ENCODE measurements at regions not wholly inside any gene's neighbourhood (a gene's known extent, or its start where the extent isn't known, plus 50 kb on each side); places are given as distances from the start of the nearest gene placed in this dataset.

- in situ Hi-C loops (cut with MboI; ENCODE audit: low sequenced_read_pairs, unreplicated experiment): loop anchor here (10.0 kb wide), 1 partner anchor 896 kb away; no protein-coding TSS in a partner anchor
Measured at GRCh38 chr16:48050871-48051270, 104.9 kb downstream of the ABCC12 start.

GRCh38 chr16:48049847-48050246 lies 105.9 kb downstream of the ABCC12 start:
- in situ Hi-C loops (cut with MboI; ENCODE audit: low sequenced_read_pairs, unreplicated experiment): loop anchor here (10.0 kb wide), 1 partner anchor 895 kb away; no protein-coding TSS in a partner anchor
- TF ChIP-seq CTCF (IDR thresholded peaks at IDR 0.05; ENCODE audit: borderline replicate concordance, control extremely low read depth, extremely low read depth, insufficient read depth, missing control alignments): no peak
- no peak for DNase-seq (ENCODE audit: low spot score)

More at GRCh38 chr16:48050871-48051270, 104.9 kb downstream of the ABCC12 start:
- DNase-seq (ENCODE audit: low spot score): no peak
- TF ChIP-seq CTCF (IDR thresholded peaks at IDR 0.05; ENCODE audit: borderline replicate concordance, control extremely low read depth, extremely low read depth, insufficient read depth, missing control alignments): no peak

- in situ Hi-C loops (cut with MboI; ENCODE audit: low sequenced_read_pairs, unreplicated experiment): no loop called here
- no peak for TF ChIP-seq CTCF (IDR thresholded peaks at IDR 0.05; ENCODE audit: borderline replicate concordance, control extremely low read depth, extremely low read depth, insufficient read depth, missing control alignments)
- no peak for DNase-seq (ENCODE audit: low spot score)
Measured at GRCh38 chr16:48047720-48048119, 108.1 kb downstream of the ABCC12 start.

- in situ Hi-C loops (cut with MboI; ENCODE audit: low sequenced_read_pairs, unreplicated experiment): no loop called here
- DNase-seq (ENCODE audit: low spot score): no peak
- TF ChIP-seq CTCF (IDR thresholded peaks at IDR 0.05; ENCODE audit: borderline replicate concordance, control extremely low read depth, extremely low read depth, insufficient read depth, missing control alignments): no peak
Measured at GRCh38 chr16:48047241-48047640, 108.6 kb downstream of the ABCC12 start.

- no peak for TF ChIP-seq CTCF (IDR thresholded peaks at IDR 0.05; ENCODE audit: borderline replicate concordance, control extremely low read depth, extremely low read depth, insufficient read depth, missing control alignments)
- in situ Hi-C loops (cut with MboI; ENCODE audit: low sequenced_read_pairs, unreplicated experiment): no loop called here
- DNase-seq (ENCODE audit: low spot score): no peak
Measured at GRCh38 chr16:48044117-48044516, 111.7 kb downstream of the ABCC12 start.

- in situ Hi-C loops (cut with MboI; ENCODE audit: low sequenced_read_pairs, unreplicated experiment): no loop called here
- DNase-seq (ENCODE audit: low spot score): no peak
Measured at GRCh38 chr16:48041981-48042421, 113.8 kb downstream of the ABCC12 start.

More at GRCh38 chr16:48041981-48042421, 113.8 kb downstream of the ABCC12 start:
- TF ChIP-seq CTCF (IDR thresholded peaks at IDR 0.05; ENCODE audit: borderline replicate concordance, control extremely low read depth, extremely low read depth, insufficient read depth, missing control alignments): no peak
